Effector memory CD8-positive, alpha-beta T cell (primary cell): ENCODE measurements at regions not wholly inside any gene's neighbourhood (a gene's known extent, or its start where the extent isn't known, plus 50 kb on each side); places are given as distances from the start of the nearest gene placed in this dataset.
"Not testable (repeated sequence)": the region's sequence is repeated elsewhere in the genome, so short reads cannot be mapped to it uniquely, and the experiment has no call there.

Experiments
- ATAC-seq: fragments of 150-1000 bp; cut with Tn5 transposase; replicated peaks from 2 replicates; pipeline ENCODE4 v1.10.0; 2021; ENCODE audit warnings: mild to moderate bottlenecking, moderate library complexity
- DNase-seq, 3 experiments: peaks; one replicate each; pipeline ENCODE4 v3.0.0; 2021
- H3K27ac Mint-ChIP-seq, 2 donors: one replicate each; pipeline ENCODE4 v1.8.0; 2022; ENCODE audit warnings: mild to moderate bottlenecking in 2 of 2, mixed read lengths in 2 of 2, moderate library complexity in 2 of 2
- H3K27me3 Mint-ChIP-seq, 2 donors: one replicate each; pipeline ENCODE4 v1.8.0; 2022; ENCODE audit warnings: mixed read lengths in 2 of 2
- H3K36me3 Mint-ChIP-seq: one replicate; pipeline ENCODE4 v1.8.0; 2022; ENCODE audit warnings: mild to moderate bottlenecking, moderate library complexity, mixed read lengths; ENCODE audit not compliant: insufficient read depth
- H3K4me1 Mint-ChIP-seq, 2 donors: one replicate each; pipeline ENCODE4 v1.8.0; 2022; ENCODE audit warnings: low read depth in 2 of 2, mixed read lengths in 2 of 2
- H3K4me3 Mint-ChIP-seq, 2 donors: one replicate each; pipeline ENCODE4 v1.8.0; 2022; ENCODE audit warnings: mild to moderate bottlenecking in 2 of 2, mixed read lengths in 2 of 2, moderate library complexity in 2 of 2
- H3K9me3 Mint-ChIP-seq, 2 donors: one replicate each; pipeline ENCODE4 v1.8.0; 2022; ENCODE audit warnings: mixed read lengths in 2 of 2

DNA sequence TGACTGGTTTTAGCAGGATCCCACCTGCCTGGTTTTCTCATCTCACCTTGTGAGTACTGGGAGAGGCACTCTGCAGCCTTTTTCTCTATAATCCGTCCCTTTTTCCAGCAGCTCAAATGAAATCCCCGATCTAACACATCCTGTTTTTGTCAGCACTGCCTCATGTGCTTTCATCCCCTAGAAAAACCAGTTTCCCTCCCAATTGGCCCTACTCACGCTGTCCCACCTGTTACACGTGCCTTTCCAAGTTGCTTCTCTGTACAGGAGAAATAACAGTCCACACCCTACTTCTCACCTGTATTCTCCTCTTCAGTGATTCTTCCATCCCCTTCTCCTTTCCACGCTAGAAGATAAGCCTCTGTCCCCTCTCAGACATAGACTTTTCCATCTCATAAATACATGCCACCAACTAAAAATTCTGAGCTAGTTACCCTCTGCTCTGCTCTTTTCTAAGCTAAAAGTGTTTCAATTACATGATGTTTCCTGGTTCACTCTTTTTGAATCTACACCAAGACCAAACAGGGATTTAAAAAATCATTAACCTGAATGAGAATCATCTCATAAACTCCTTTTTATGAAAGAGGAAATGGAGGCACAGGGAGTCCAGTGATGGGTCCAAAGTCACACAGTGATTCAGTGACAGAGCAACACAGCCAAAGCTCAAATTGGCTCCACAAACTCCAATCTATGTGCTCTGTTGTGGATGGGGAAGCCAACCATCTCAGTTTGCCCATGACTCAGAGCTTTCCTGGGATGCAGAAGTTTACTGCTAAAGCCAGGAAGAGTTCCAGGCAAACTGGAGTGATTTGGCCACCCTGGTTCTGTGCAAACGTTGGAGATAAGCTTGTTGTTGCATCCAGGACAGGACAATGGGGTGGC is 240.0 kb upstream of the TMEM132C start:
- Mint-ChIP-seq H3K36me3 (peaks cover 3% of the 10 kb centered on the region), H3K4me3 (no peak overlapping the region), H3K27me3 (no peaks in the 10 kb centered on the region), H3K4me1 (no peaks in the 10 kb centered on the region), H3K9me3 (peaks cover 5 to 24% of the 10 kb centered on the region in 2 donors), H3K27ac (no peak overlapping the region)
- DNase-seq (no peak), ATAC-seq (no peak)

DNA sequence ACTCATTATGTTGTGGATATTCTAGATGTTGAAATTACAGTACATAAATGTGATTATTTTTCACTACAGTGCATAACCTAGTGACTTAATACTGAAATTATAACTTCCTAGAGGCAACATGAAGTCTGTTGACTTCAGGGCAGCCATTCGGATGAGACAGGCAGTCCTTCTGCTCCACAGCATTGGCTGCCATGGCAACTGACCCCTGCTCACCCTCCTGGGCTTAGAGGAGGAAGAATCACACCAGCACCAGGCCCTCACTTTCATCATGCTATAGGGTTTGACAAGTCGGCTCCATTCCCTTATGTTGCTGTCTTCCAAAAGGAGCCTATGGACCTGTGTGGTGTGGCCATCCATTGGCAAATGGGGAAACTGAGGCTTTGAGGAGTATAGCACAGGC is 233.5 kb upstream of the TMEM132C start:
- peaks cover 5 to 17% of the 10 kb centered on the region in 2 donors for H3K9me3 Mint-ChIP-seq
- H3K27me3 Mint-ChIP-seq: no peaks in the 10 kb centered on the region
- ATAC-seq (no peak), DNase-seq (no peak)
- H3K27ac Mint-ChIP-seq: no peak overlapping the region
- no peaks in the 10 kb centered on the region for H3K36me3 Mint-ChIP-seq
- H3K4me1 Mint-ChIP-seq: no peaks in the 10 kb centered on the region
- no peak overlapping the region for H3K4me3 Mint-ChIP-seq

DNA sequence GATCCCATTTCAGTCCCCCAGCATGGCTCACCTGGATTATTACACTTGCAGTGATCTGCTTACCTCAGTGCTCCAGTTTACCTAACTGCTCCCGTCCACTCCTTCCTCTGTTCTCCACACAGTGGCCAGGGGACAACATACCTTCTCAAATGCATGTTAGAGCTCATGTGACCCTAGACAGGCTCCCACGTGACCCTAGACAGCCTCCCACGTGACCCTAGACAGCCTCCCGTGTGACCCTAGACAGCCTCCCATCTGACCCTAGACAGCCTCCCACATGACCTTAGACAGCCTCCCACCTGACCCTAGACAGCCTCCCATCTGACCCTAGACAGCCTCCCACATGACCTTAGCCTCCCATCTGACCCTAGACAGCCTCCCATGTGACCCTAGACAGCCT is 226.0 kb upstream of the TMEM132C start:
- Mint-ChIP-seq H3K4me1 (no peaks in the 10 kb centered on the region), H3K27me3 (no peaks in the 10 kb centered on the region), H3K9me3 (peaks cover 11 to 21% of the 10 kb centered on the region in 2 donors), H3K36me3 (no peaks in the 10 kb centered on the region), H3K4me3 (no peak overlapping the region), H3K27ac (no peak overlapping the region)
- ATAC-seq (no peak), DNase-seq (no peak)

DNA sequence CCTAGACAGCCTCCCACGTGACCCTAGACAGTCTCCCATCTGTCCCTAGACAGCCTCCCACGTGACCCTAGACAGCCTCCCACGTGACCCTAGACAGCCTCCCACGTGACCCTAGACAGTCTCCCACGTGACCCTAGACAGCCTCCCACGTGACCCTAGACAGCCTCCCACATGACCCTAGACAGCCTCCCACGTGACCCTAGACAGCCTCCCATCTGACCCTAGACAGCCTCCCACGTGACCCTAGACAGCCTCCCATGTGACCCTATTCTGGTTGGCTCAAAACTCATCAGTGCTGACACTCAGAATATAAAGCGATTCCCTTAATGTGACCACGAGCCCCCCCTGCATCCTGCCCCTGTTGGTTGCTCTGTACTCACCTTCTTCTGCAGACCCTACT is 224.7 kb upstream of the TMEM132C start:
- H3K9me3 Mint-ChIP-seq: peaks cover 11 to 21% of the 10 kb centered on the region in 2 donors
- not testable (repeated sequence) for H3K36me3 Mint-ChIP-seq, H3K4me3 Mint-ChIP-seq

DNA sequence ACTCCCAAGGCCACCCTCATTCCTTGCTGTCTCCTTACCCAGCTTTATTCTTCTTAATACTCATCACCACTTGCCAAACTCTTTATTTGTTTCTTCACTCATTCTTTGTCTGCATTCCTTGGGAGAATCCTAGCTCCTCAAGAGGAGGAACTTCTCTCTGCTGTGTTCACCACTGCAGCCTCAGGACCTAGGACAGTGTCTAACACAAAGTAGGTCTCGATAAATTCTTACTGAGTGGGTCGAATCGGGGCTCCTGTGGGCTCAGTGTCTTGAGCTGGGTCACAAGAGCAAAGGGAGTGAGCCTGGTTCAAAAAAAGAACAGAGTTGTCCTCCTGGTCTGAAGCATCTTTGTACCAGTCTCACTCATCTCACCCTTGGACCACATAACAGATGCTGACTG is 224.1 kb upstream of the TMEM132C start:
- no peak overlapping the region for H3K4me3 Mint-ChIP-seq
- H3K4me1 Mint-ChIP-seq: no peaks in the 10 kb centered on the region
- DNase-seq (no peak), ATAC-seq (no peak)
- peaks cover 11 to 21% of the 10 kb centered on the region in 2 donors for H3K9me3 Mint-ChIP-seq
- H3K36me3 Mint-ChIP-seq: no peaks in the 10 kb centered on the region
- no peak overlapping the region for H3K27ac Mint-ChIP-seq
- H3K27me3 Mint-ChIP-seq: no peaks in the 10 kb centered on the region

More for the DNA sequence above, 224.7 kb upstream of the TMEM132C start:
- DNase-seq, ATAC-seq, H3K27me3 Mint-ChIP-seq, H3K27ac Mint-ChIP-seq, H3K4me1 Mint-ChIP-seq: not testable (repeated sequence)

GRCh38 chr12:128043317-128043716 is 223.7 kb upstream of the TMEM132C start:
- Mint-ChIP-seq H3K4me3 (no peak overlapping the region), H3K27ac (no peak overlapping the region), H3K27me3 (no peaks in the 10 kb centered on the region), H3K4me1 (no peaks in the 10 kb centered on the region), H3K36me3 (no peaks in the 10 kb centered on the region), H3K9me3 (peaks cover 11 to 21% of the 10 kb centered on the region in 2 donors)
- DNase-seq (no peak), ATAC-seq (no peak)

- Mint-ChIP-seq H3K27me3 (no peaks in the 10 kb centered on the region), H3K36me3 (no peaks in the 10 kb centered on the region), H3K9me3 (peaks cover 11% of the 10 kb centered on the region in 2 donors), H3K4me3 (no peak overlapping the region), H3K4me1 (no peaks in the 10 kb centered on the region), H3K27ac (no peak overlapping the region)
- ATAC-seq: no peak
- no peak for DNase-seq
Observed at GRCh38 chr12:128047266-128048060, 219.5 kb upstream of the TMEM132C start.

GRCh38 chr12:128052331-128052730 is 214.6 kb upstream of the TMEM132C start:
- DNase-seq (no peak), ATAC-seq (no peak)
- Mint-ChIP-seq H3K27me3 (no peaks in the 10 kb centered on the region), H3K27ac (no peak overlapping the region), H3K36me3 (no peaks in the 10 kb centered on the region), H3K4me3 (no peak overlapping the region), H3K9me3 (peaks cover 0 to 8% of the 10 kb centered on the region in 2 donors), H3K4me1 (no peaks in the 10 kb centered on the region)

- Mint-ChIP-seq H3K27me3 (no peaks in the 10 kb centered on the region), H3K36me3 (no peaks in the 10 kb centered on the region), H3K4me3 (no peak overlapping the region), H3K27ac (no peak overlapping the region), H3K4me1 (no peaks in the 10 kb centered on the region), H3K9me3 (peaks cover 0 to 8% of the 10 kb centered on the region in 2 donors)
- DNase-seq: no peak
- ATAC-seq: no peak
Observed at GRCh38 chr12:128052777-128053176, 214.2 kb upstream of the TMEM132C start.

GRCh38 chr12:128055567-128055966 is 211.4 kb upstream of the TMEM132C start:
- H3K9me3 Mint-ChIP-seq: peaks cover 0 to 2% of the 10 kb centered on the region in 2 donors
- H3K4me3 Mint-ChIP-seq: no peak overlapping the region
- ATAC-seq (no peak), DNase-seq (no peak)
- no peaks in the 10 kb centered on the region for H3K36me3 Mint-ChIP-seq
- no peaks in the 10 kb centered on the region for H3K27me3 Mint-ChIP-seq
- H3K4me1 Mint-ChIP-seq: no peaks in the 10 kb centered on the region
- H3K27ac Mint-ChIP-seq: no peak overlapping the region

DNA sequence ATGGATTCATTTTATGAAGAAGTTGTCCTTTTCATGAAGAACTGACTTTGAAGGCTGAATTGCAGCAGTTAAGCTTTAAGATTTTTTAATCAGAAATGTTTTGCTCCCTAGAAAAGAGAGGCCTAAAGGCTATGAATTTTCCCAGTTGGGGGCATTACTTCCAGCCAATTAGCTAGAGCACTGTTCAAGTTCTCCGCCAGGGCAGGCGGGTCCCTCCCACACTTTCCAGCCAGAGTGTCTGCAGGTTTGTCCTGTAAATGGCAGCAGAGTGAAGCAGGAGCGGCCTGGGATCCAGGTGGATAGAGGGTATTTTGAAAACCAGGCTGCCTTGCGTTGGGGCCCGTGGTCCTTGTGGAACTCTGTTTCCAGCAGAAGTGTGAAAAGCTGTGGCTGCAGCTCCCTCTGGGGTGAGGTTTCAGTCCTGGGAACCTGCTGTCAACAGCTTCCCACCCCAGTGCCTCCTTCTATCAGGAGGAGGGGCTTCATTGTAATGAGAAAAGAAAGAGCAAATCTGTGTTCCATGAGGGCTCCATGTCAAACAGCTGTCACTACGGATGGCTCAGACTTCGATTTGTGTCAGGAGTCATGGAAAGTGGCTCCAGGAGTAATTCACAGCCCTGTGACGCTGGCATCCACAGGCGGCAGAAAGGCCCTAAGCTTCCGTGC is 210.7 kb upstream of the TMEM132C start:
- Mint-ChIP-seq H3K27me3 (no peaks in the 10 kb centered on the region), H3K4me3 (no peak overlapping the region), H3K27ac (no peak overlapping the region), H3K36me3 (no peaks in the 10 kb centered on the region), H3K9me3 (peaks cover 0 to 2% of the 10 kb centered on the region in 2 donors), H3K4me1 (no peaks in the 10 kb centered on the region)
- no peak for ATAC-seq
- no peak for DNase-seq

DNA sequence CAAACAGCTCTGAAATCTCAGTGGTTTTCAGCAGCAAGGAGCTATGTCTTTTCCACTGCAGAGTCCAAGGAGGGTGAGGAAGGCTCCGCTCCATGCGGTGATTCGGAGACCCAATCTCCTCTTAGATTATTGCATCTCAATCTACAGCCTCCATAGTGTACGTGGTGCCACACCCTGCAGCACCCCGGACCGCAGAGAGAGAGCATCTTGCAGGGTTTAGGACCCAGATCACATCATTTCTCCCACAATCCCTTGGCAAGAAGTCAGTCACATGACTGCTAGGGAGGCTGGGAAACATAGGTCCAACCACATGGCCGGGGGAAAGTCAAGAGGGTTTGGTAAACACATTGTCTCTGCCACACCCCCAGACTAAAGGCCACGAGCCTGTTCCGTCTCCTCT is 209.4 kb upstream of the TMEM132C start:
- H3K27ac Mint-ChIP-seq: no peak overlapping the region
- H3K9me3 Mint-ChIP-seq: peaks cover 0 to 2% of the 10 kb centered on the region in 2 donors

DNA sequence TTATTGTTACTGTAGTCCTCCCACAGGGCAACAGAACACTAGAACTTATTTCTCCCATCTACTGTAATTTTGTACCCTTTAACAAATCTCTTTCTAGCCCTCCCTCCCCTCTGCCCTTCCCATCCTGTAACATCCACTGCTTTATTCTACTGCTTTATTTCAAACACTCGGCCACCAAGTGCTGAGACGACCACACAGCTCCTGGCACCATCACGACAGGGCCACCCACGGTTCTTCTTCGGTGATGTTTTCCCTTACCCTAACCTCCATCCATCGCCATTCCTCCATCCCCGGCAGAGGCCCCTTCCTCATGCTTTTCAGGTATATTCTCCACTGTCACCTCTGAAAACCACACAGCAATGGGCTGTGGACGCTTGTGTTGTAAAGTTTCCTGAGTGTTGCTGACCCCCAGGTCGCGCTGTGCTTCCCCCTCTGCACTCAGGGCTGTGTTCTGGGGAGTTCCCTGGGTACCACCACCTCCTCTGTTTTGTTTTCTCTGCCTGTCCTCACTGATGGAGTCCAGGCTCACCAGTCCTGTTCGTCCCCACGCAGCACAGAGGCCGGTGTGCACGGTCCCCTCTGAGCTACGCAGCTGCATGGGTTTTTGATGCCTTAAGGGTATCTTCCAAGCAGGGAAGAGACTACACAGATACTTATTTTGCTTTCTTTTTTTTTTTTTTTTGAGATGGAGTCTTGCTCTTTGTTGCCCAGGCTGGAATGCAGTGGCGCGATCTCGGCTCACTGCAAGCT is 207.2 kb upstream of the TMEM132C start:
- H3K27me3 Mint-ChIP-seq: no peaks in the 10 kb centered on the region
- H3K9me3 Mint-ChIP-seq: peaks cover 0 to 2% of the 10 kb centered on the region in 2 donors
- no peak overlapping the region for H3K4me3 Mint-ChIP-seq
- no peak overlapping the region for H3K27ac Mint-ChIP-seq
- H3K4me1 Mint-ChIP-seq: no peaks in the 10 kb centered on the region
- no peak for ATAC-seq
- no peak for DNase-seq
- H3K36me3 Mint-ChIP-seq: no peaks in the 10 kb centered on the region

More for the DNA sequence above, 209.4 kb upstream of the TMEM132C start:
- no peak for ATAC-seq
- H3K27me3 Mint-ChIP-seq: no peaks in the 10 kb centered on the region
- no peaks in the 10 kb centered on the region for H3K4me1 Mint-ChIP-seq
- H3K36me3 Mint-ChIP-seq: no peaks in the 10 kb centered on the region
- DNase-seq: no peak
- no peak overlapping the region for H3K4me3 Mint-ChIP-seq
